ENCODE measurements at regions not wholly inside any gene's neighbourhood (a gene's known extent, or its start where the extent isn't known, plus 50 kb on each side); places are given as distances from the start of the nearest gene placed in this dataset.

DNA sequence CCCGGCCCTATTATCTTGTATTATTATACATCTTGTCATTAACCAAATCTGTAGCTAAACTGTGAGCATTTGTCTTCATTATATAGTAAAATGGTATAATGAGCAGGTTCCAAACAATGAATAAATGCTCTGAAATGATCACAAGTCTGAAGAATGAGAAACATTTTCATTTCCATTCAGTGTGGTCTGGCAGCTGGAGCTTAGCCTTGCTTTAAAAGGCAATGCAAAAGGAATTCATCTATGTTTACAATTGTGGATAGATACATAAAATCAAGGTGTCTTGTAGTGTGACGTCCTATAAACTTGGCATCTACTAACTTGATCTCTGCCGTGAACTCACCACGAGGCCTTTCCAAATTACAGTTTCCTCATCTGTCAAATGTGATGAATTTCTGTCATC, 168.3 kb downstream of the RMST start:
- Mint-ChIP-seq H3K27me3 (ENCODE audit: low read depth in 3 of 3) (no peaks in the 10 kb centered on the region), H3K27ac (no peak overlapping the region), H3K4me3 (no peak overlapping the region), H3K4me1 (no peaks in the 10 kb centered on the region), H3K36me3 (no peaks in the 10 kb centered on the region), H3K9me3 (peaks cover 0 to 5% (median 4%) of the 10 kb centered on the region in 7 donors)
- WGBS (ENCODE audit: insufficient coverage): 94% methylated on average over 3 of the region's 4 CpGs
- Histone ChIP-seq H3K4me3 (replicated peaks in 1 of 3; ENCODE audit: low read depth in 2 of 3, low read length in 3 of 3) (no peak overlapping the region), H2AFZ (ENCODE audit: insufficient read depth, low read depth, low read length, poor library complexity, severe bottlenecking) (no peak overlapping the region), H3K36me3 (replicated peaks in 1 of 2; ENCODE audit: control insufficient read depth in 1 of 2, insufficient read depth in 2 of 2, low read length in 2 of 2) (no peaks in the 10 kb centered on the region), H3K4me1 (ENCODE audit: control insufficient read depth in 1 of 2, insufficient read depth in 2 of 2, low read length in 2 of 2) (no peaks in the 10 kb centered on the region), H3K27ac (ENCODE audit: low read depth in 1 of 2, low read length in 2 of 2) (no peak overlapping the region), H4K20me1 (ENCODE audit: insufficient read depth, low read length) (no peaks in the 10 kb centered on the region), H3K79me2 (ENCODE audit: insufficient read depth, low read length) (no peaks in the 10 kb centered on the region), H3K9me3 (replicated peaks in 1 of 2; ENCODE audit: control insufficient read depth in 1 of 2, insufficient read depth in 1 of 2, low read length in 2 of 2) (no peaks in the 10 kb centered on the region), H3K4me2 (replicated peaks; ENCODE audit: extremely low read depth, low read length, poor library complexity, severe bottlenecking) (no peak overlapping the region), H3K27me3 (ENCODE audit: control insufficient read depth in 2 of 2, insufficient read depth in 2 of 2, low read length in 2 of 2) (no peaks in the 10 kb centered on the region), H3K9ac (ENCODE audit: insufficient read depth, low read length, poor library complexity, severe bottlenecking) (no peak overlapping the region)
- no peak for DNase-seq
- TF ChIP-seq, protein P1, sequence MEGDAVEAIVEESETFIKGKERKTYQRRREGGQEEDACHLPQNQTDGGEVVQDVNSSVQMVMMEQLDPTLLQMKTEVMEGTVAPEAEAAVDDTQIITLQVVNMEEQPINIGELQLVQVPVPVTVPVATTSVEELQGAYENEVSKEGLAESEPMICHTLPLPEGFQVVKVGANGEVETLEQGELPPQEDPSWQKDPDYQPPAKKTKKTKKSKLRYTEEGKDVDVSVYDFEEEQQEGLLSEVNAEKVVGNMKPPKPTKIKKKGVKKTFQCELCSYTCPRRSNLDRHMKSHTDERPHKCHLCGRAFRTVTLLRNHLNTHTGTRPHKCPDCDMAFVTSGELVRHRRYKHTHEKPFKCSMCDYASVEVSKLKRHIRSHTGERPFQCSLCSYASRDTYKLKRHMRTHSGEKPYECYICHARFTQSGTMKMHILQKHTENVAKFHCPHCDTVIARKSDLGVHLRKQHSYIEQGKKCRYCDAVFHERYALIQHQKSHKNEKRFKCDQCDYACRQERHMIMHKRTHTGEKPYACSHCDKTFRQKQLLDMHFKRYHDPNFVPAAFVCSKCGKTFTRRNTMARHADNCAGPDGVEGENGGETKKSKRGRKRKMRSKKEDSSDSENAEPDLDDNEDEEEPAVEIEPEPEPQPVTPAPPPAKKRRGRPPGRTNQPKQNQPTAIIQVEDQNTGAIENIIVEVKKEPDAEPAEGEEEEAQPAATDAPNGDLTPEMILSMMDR (IDR thresholded peaks at IDR 0.05): no peak
- intact Hi-C loops (cut with micrococcal nuclease): no loop called here

DNA sequence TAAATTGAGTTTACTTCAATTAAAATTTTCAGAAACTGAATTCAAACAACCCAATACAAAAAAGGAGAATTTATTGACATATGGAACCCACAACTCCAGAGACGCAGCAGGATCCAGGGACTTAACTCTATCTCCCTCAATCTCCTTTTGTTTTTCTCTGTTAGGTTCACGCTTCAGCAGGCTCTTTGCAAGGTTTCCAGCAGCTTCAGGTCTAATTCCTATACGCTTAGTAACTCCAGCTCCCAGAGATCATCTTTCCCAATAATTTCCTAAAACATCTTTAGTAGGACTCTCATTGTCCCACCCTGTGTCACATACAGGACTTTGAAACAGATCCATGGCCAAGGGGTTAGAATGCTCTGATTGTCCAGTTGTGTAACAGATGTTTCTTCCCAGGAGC, 175.2 kb downstream of the RMST start:
- DNase-seq: no peak
- no peaks in the 10 kb centered on the region for H3K36me3 ChIP-seq (replicated peaks in 1 of 2; ENCODE audit: control insufficient read depth in 1 of 2, insufficient read depth in 2 of 2, low read length in 2 of 2)
- no peak overlapping the region for H3K27ac Mint-ChIP-seq
- H3K36me3 Mint-ChIP-seq: no peaks in the 10 kb centered on the region
- no peak overlapping the region for H3K9ac ChIP-seq (ENCODE audit: insufficient read depth, low read length, poor library complexity, severe bottlenecking)
- peaks cover 0 to 9% (median 7%) of the 10 kb centered on the region in 7 donors for H3K9me3 Mint-ChIP-seq
- H3K27me3 Mint-ChIP-seq (ENCODE audit: low read depth in 3 of 3): no peaks in the 10 kb centered on the region
- H3K27ac ChIP-seq (ENCODE audit: low read depth in 1 of 2, low read length in 2 of 2): no peak overlapping the region
- no peak overlapping the region for H3K4me3 ChIP-seq (replicated peaks in 1 of 3; ENCODE audit: low read depth in 2 of 3, low read length in 3 of 3)
- intact Hi-C loops (cut with micrococcal nuclease): no loop called here
- 63% methylated on average over 2 of the region's 3 CpGs for WGBS (ENCODE audit: insufficient coverage)
- H3K4me2 ChIP-seq (replicated peaks; ENCODE audit: extremely low read depth, low read length, poor library complexity, severe bottlenecking): no peak overlapping the region
- H3K79me2 ChIP-seq (ENCODE audit: insufficient read depth, low read length): no peaks in the 10 kb centered on the region
- no peaks in the 10 kb centered on the region for H3K4me1 ChIP-seq (ENCODE audit: control insufficient read depth in 1 of 2, insufficient read depth in 2 of 2, low read length in 2 of 2)
- TF ChIP-seq, protein P1 (IDR thresholded peaks at IDR 0.05): no peak
- no peaks in the 10 kb centered on the region for H4K20me1 ChIP-seq (ENCODE audit: insufficient read depth, low read length)
- H2AFZ ChIP-seq (ENCODE audit: insufficient read depth, low read depth, low read length, poor library complexity, severe bottlenecking): no peak overlapping the region
- no peaks in the 10 kb centered on the region for H3K27me3 ChIP-seq (ENCODE audit: control insufficient read depth in 2 of 2, insufficient read depth in 2 of 2, low read length in 2 of 2)
- peaks cover under 1% of the 10 kb centered on the region in 2 donors for H3K9me3 ChIP-seq (replicated peaks in 1 of 2; ENCODE audit: control insufficient read depth in 1 of 2, insufficient read depth in 1 of 2, low read length in 2 of 2)
- H3K4me1 Mint-ChIP-seq: no peaks in the 10 kb centered on the region
- H3K4me3 Mint-ChIP-seq: no peak overlapping the region
